WTC11 (cell line): ENCODE measurements at regions not wholly inside any gene's neighbourhood (a gene's known extent, or its start where the extent isn't known, plus 50 kb on each side); places are given as distances from the start of the nearest gene placed in this dataset.

Source experiments
- ATAC-seq: fragments of 200-7000 bp; cut with Tn5 transposase; 2 replicates; pipeline ENCODE4 v1.10.0; 2021; ENCODE audit warnings: mild to moderate bottlenecking, moderate library complexity
- CTCF ChIA-PET: fragments of 300-600 bp; sonication (Branson Sonifier 250); formaldehyde crosslinking; loops from one replicate; lab custom pipeline; 2021; ENCODE audit warnings: antibody characterized with exemption; lab: Charles Lee
- POLR2A ChIA-PET: fragments of 350-600 bp; sonication (Branson Sonifier 250); formaldehyde crosslinking; loops from one replicate; lab custom pipeline; 2021; ENCODE audit warnings: antibody characterized with exemption; lab: Charles Lee
- DNase-seq: peaks from one replicate; pipeline ENCODE4 v3.0.0; 2021; ENCODE audit warnings: low spot score
- H3K27ac Mint-ChIP-seq: 2 replicates; pipeline ENCODE4 v1.8.0; 2021; ENCODE audit warnings: mixed read lengths
- H3K27me3 Mint-ChIP-seq: 2 replicates; pipeline ENCODE4 v1.8.0; 2021; ENCODE audit warnings: low read depth, mild to moderate bottlenecking, moderate library complexity, mixed read lengths
- H3K36me3 Mint-ChIP-seq: 2 replicates; pipeline ENCODE4 v1.8.0; 2021; ENCODE audit warnings: mixed read lengths
- H3K4me1 Mint-ChIP-seq: 2 replicates; pipeline ENCODE4 v1.8.0; 2022; ENCODE audit warnings: mixed read lengths
- H3K4me3 Mint-ChIP-seq: 2 replicates; pipeline ENCODE4 v1.8.0; 2021; ENCODE audit warnings: mild to moderate bottlenecking, moderate library complexity, mixed read lengths
- H3K9me3 Mint-ChIP-seq: 2 replicates; pipeline ENCODE4 v1.8.0; 2021; ENCODE audit warnings: mixed read lengths
- CBFB ChIP-seq: sonication (generic); formaldehyde crosslinking; IDR thresholded peaks from 2 replicates; pipeline ENCODE4 v1.8.1; 2022; ENCODE audit warnings: mild to moderate bottlenecking, low read depth, missing genetic modification reagents
- ETV6 ChIP-seq: sonication (generic); formaldehyde crosslinking; IDR thresholded peaks from 2 replicates; pipeline ENCODE4 v1.8.1; 2022; ENCODE audit warnings: mild to moderate bottlenecking, missing genetic modification reagents
- JAZF1 ChIP-seq: fragments of 250-450 bp; sonication (Bioruptor Pico); IDR thresholded peaks from 2 replicates; pipeline ENCODE4 v1.9.0; 2021; ENCODE audit warnings: moderate library complexity, mild to moderate bottlenecking, inconsistent platforms
- PRRX2 ChIP-seq: fragments of 250-450 bp; sonication (Bioruptor Pico); IDR thresholded peaks from 2 replicates; pipeline ENCODE4 v1.8.0; 2021; ENCODE audit warnings: mild to moderate bottlenecking
- RELA ChIP-seq: sonication (generic); formaldehyde crosslinking; IDR thresholded peaks from 2 replicates; pipeline ENCODE4 v1.8.1; 2022; ENCODE audit warnings: missing genetic modification reagents, mild to moderate bottlenecking, borderline replicate concordance
- TEAD4 ChIP-seq: sonication (generic); formaldehyde crosslinking; IDR thresholded peaks from 2 replicates; pipeline ENCODE4 v1.8.0; 2022; ENCODE audit warnings: mild to moderate bottlenecking, missing genetic modification reagents
- TP53 ChIP-seq: sonication (generic); formaldehyde crosslinking; IDR thresholded peaks from 2 replicates; pipeline ENCODE4 v1.8.1; 2023; ENCODE audit warnings: mild to moderate bottlenecking, missing genetic modification reagents
- ZNF263 ChIP-seq: sonication (generic); formaldehyde crosslinking; IDR thresholded peaks from 2 replicates; pipeline ENCODE4 v1.8.1; 2022; ENCODE audit warnings: low read depth, mild to moderate bottlenecking, moderate library complexity, missing genetic modification reagents
- TF ChIP-seq, protein P1 (sequence below): sonication (generic); formaldehyde crosslinking; IDR thresholded peaks from 2 replicates; pipeline ENCODE4 v1.8.0; 2022; ENCODE audit warnings: mild to moderate bottlenecking, missing genetic modification reagents
- TF ChIP-seq, protein P2 (sequence below): sonication (generic); formaldehyde crosslinking; IDR thresholded peaks from 2 replicates; pipeline ENCODE4 v1.8.1; 2023; ENCODE audit warnings: mild to moderate bottlenecking, missing genetic modification reagents, moderate library complexity
- TF ChIP-seq, protein P3 (sequence below): sonication (generic); formaldehyde crosslinking; IDR thresholded peaks from 2 replicates; pipeline ENCODE4 v1.8.1; 2023; ENCODE audit warnings: mild to moderate bottlenecking, missing genetic modification reagents
- TF ChIP-seq, protein P4 (sequence below): fragments of 200-600 bp; IDR thresholded peaks from 2 replicates; pipeline ENCODE4 v1.8.0; 2022; ENCODE audit warnings: antibody characterized with exemption
- TF ChIP-seq, protein P5 (sequence below): sonication (generic); formaldehyde crosslinking; IDR thresholded peaks from 2 replicates; pipeline ENCODE4 v1.8.0; 2022; ENCODE audit warnings: mild to moderate bottlenecking, missing genetic modification reagents
- TF ChIP-seq, protein P6 (sequence below): sonication (generic); formaldehyde crosslinking; IDR thresholded peaks from 2 replicates; pipeline ENCODE4 v1.8.1; 2022; ENCODE audit warnings: low read depth, missing genetic modification reagents, borderline replicate concordance
- TF ChIP-seq, protein P7 (sequence below): sonication (generic); formaldehyde crosslinking; IDR thresholded peaks from 2 replicates; pipeline ENCODE4 v1.8.1; 2022; ENCODE audit warnings: low read depth, mild to moderate bottlenecking, moderate library complexity, missing genetic modification reagents, borderline replicate concordance

DNA sequence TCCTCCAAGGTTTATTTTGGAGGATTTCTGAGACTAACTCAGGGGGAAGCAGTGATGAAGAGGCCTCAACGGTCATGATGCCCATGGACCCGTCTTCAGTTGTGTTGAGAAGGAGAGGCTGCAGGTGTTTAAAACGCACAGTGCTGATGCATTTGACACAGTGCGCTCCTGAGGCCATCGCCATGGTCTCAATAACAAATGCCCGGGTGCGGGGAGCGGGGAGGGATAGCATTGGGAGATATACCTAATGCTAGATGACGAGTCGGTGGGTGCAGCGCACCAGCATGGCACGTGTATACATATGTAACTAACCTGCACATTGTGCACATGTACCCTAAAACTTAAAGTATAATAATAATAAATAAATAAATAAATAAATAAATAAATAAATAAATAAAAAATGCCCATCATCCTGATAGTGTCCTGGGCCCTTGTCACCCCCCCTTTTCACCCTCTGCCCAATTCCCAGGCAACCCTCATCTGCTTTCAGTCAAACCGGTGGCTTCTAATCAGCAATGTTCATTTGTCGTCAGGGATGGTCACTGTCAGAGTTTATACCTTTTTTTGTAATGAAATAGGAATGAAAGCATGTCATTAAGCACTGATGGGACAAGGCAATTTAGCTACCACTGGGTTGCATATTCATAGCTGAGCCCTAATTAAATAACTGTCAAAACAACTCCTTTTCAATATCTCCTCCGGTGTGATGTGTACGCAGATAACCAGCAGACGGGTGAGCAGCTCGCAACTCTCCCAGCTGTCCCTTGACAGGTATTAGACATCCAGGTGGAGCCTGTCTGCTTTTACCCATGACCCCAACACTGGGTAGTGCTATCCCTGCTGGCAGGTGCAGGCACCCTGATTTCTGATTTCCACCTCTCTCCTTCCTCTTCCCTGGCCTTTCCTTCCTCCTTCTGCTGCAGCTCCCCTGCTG is 95.9 kb downstream of the KCNF1 start:
- H3K9me3 Mint-ChIP-seq = peaks cover 22% of the 10 kb centered on the region
- no peaks in the 10 kb centered on the region for H3K36me3 Mint-ChIP-seq
- DNase-seq (no peak), ATAC-seq (no peak; the same call in 1 of the 2 replicates)
- TF ChIP-seq, protein P1, sequence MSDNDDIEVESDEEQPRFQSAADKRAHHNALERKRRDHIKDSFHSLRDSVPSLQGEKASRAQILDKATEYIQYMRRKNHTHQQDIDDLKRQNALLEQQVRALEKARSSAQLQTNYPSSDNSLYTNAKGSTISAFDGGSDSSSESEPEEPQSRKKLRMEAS (CRISPR knock-in tag) = no peak
- TF ChIP-seq, protein P2, sequence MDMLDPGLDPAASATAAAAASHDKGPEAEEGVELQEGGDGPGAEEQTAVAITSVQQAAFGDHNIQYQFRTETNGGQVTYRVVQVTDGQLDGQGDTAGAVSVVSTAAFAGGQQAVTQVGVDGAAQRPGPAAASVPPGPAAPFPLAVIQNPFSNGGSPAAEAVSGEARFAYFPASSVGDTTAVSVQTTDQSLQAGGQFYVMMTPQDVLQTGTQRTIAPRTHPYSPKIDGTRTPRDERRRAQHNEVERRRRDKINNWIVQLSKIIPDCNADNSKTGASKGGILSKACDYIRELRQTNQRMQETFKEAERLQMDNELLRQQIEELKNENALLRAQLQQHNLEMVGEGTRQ (CRISPR knock-in tag) = no peak
- TF ChIP-seq, protein P3, sequence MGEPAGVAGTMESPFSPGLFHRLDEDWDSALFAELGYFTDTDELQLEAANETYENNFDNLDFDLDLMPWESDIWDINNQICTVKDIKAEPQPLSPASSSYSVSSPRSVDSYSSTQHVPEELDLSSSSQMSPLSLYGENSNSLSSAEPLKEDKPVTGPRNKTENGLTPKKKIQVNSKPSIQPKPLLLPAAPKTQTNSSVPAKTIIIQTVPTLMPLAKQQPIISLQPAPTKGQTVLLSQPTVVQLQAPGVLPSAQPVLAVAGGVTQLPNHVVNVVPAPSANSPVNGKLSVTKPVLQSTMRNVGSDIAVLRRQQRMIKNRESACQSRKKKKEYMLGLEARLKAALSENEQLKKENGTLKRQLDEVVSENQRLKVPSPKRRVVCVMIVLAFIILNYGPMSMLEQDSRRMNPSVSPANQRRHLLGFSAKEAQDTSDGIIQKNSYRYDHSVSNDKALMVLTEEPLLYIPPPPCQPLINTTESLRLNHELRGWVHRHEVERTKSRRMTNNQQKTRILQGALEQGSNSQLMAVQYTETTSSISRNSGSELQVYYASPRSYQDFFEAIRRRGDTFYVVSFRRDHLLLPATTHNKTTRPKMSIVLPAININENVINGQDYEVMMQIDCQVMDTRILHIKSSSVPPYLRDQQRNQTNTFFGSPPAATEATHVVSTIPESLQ (CRISPR knock-in tag) = no peak
- TF ChIP-seq, protein P4, sequence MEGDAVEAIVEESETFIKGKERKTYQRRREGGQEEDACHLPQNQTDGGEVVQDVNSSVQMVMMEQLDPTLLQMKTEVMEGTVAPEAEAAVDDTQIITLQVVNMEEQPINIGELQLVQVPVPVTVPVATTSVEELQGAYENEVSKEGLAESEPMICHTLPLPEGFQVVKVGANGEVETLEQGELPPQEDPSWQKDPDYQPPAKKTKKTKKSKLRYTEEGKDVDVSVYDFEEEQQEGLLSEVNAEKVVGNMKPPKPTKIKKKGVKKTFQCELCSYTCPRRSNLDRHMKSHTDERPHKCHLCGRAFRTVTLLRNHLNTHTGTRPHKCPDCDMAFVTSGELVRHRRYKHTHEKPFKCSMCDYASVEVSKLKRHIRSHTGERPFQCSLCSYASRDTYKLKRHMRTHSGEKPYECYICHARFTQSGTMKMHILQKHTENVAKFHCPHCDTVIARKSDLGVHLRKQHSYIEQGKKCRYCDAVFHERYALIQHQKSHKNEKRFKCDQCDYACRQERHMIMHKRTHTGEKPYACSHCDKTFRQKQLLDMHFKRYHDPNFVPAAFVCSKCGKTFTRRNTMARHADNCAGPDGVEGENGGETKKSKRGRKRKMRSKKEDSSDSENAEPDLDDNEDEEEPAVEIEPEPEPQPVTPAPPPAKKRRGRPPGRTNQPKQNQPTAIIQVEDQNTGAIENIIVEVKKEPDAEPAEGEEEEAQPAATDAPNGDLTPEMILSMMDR = no peak
- no peak for TF ChIP-seq RELA (CRISPR knock-in tag)
- TF ChIP-seq PRRX2 (CRISPR knock-in tag) = no peak
- TF ChIP-seq, protein P5, sequence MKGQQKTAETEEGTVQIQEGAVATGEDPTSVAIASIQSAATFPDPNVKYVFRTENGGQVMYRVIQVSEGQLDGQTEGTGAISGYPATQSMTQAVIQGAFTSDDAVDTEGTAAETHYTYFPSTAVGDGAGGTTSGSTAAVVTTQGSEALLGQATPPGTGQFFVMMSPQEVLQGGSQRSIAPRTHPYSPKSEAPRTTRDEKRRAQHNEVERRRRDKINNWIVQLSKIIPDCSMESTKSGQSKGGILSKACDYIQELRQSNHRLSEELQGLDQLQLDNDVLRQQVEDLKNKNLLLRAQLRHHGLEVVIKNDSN = no peak
- TF ChIP-seq, protein P6, sequence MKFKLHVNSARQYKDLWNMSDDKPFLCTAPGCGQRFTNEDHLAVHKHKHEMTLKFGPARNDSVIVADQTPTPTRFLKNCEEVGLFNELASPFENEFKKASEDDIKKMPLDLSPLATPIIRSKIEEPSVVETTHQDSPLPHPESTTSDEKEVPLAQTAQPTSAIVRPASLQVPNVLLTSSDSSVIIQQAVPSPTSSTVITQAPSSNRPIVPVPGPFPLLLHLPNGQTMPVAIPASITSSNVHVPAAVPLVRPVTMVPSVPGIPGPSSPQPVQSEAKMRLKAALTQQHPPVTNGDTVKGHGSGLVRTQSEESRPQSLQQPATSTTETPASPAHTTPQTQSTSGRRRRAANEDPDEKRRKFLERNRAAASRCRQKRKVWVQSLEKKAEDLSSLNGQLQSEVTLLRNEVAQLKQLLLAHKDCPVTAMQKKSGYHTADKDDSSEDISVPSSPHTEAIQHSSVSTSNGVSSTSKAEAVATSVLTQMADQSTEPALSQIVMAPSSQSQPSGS = no peak
- TF ChIP-seq TEAD4 (CRISPR knock-in tag) = no peak
- no peak for TF ChIP-seq TP53 (CRISPR knock-in tag)
- TF ChIP-seq, protein P7, sequence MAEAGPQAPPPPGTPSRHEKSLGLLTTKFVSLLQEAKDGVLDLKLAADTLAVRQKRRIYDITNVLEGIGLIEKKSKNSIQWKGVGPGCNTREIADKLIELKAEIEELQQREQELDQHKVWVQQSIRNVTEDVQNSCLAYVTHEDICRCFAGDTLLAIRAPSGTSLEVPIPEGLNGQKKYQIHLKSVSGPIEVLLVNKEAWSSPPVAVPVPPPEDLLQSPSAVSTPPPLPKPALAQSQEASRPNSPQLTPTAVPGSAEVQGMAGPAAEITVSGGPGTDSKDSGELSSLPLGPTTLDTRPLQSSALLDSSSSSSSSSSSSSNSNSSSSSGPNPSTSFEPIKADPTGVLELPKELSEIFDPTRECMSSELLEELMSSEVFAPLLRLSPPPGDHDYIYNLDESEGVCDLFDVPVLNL (CRISPR knock-in tag) = no peak
- no peak for TF ChIP-seq JAZF1 (CRISPR knock-in tag)
- no peak for TF ChIP-seq ETV6 (CRISPR knock-in tag)
- no peak for TF ChIP-seq ZNF263
- POLR2A ChIA-PET = no interaction called here
- CTCF ChIA-PET = no interaction called here
- no peak overlapping the region for H3K4me3 Mint-ChIP-seq
- peaks cover 17% of the 10 kb centered on the region for H3K4me1 Mint-ChIP-seq
- H3K27ac Mint-ChIP-seq = no peak overlapping the region
- no peaks in the 10 kb centered on the region for H3K27me3 Mint-ChIP-seq

DNA sequence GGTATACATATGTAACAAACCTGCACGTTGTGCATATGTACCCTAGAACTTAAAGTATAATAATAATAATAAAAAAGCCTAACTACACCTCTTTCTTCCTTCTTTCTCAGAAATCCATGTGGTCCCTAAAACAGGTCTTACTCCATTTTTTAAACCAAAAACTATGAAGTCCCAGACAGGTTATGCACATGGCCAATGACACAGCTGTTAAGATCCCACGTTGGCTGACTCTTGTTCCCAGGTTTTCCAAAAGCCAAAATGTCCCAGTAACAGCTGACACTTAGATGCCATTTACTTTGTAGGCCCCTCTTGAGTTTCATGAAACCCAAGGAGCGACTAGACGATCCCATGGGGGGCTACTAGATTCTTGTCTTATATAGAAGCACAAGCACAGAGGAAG is 97.0 kb downstream of the KCNF1 start:
- H3K27me3 Mint-ChIP-seq = no peaks in the 10 kb centered on the region; the same call in 1 of the 2 replicates
- TF ChIP-seq CBFB = no peak
- H3K4me3 Mint-ChIP-seq = no peak overlapping the region
- H3K27ac Mint-ChIP-seq = no peak overlapping the region
- no peaks in the 10 kb centered on the region for H3K36me3 Mint-ChIP-seq
- ATAC-seq (no peak), DNase-seq (no peak)
- H3K4me1 Mint-ChIP-seq = peaks cover 16% of the 10 kb centered on the region
- ChIA-PET POLR2A (no interaction called here), CTCF (no interaction called here)
- H3K9me3 Mint-ChIP-seq = peaks cover 23% of the 10 kb centered on the region
